Left ventricle myocardium inferior (tissue), 1 donor: ENCODE measurements at regions not wholly inside any gene's neighbourhood (a gene's known extent, or its start where the extent isn't known, plus 50 kb on each side); places are given as distances from the start of the nearest gene placed in this dataset.
A peak's percentile ranks its signal among the peaks of the same experiment; 100 is the strongest.

Source experiments
- DNase-seq: peaks from one replicate; pipeline ENCODE4 v3.0.0-alpha.2; 2020
- H3K27ac ChIP-seq: fragments of 200-600 bp; replicated peaks from 2 replicates; pipeline ENCODE4 v1.8.0; 2021
- H3K27me3 ChIP-seq: fragments of 200-600 bp; 2 replicates; pipeline ENCODE4 v1.8.0; 2021; ENCODE audit warnings: low read depth
- H3K36me3 ChIP-seq: fragments of 200-600 bp; 2 replicates; pipeline ENCODE4 v1.8.0; 2021
- H3K4me1 ChIP-seq: fragments of 200-600 bp; 2 replicates; pipeline ENCODE4 v1.8.0; 2021
- H3K4me3 ChIP-seq: fragments of 200-600 bp; 2 replicates; pipeline ENCODE4 v1.8.0; 2021; ENCODE audit warnings: mild to moderate bottlenecking, moderate library complexity
- H3K9me3 ChIP-seq: fragments of 200-600 bp; replicated peaks from 2 replicates; pipeline ENCODE4 v1.8.0; 2021
- intact Hi-C: fragments of 100-400 bp; cut with micrococcal nuclease; formaldehyde crosslinking; loops from one replicate; pipeline ENCODE4 v1.11.0; 2022
- TF ChIP-seq, protein P1 (sequence below): fragments of 200-600 bp; IDR thresholded peaks from 2 replicates; pipeline ENCODE4 v1.8.0; 2021; ENCODE audit warnings: antibody characterized with exemption, mild to moderate bottlenecking, borderline replicate concordance
- donor health status: DM: no; HTN: yes; CAD: no; lungs with severe emphysema.

DNA sequence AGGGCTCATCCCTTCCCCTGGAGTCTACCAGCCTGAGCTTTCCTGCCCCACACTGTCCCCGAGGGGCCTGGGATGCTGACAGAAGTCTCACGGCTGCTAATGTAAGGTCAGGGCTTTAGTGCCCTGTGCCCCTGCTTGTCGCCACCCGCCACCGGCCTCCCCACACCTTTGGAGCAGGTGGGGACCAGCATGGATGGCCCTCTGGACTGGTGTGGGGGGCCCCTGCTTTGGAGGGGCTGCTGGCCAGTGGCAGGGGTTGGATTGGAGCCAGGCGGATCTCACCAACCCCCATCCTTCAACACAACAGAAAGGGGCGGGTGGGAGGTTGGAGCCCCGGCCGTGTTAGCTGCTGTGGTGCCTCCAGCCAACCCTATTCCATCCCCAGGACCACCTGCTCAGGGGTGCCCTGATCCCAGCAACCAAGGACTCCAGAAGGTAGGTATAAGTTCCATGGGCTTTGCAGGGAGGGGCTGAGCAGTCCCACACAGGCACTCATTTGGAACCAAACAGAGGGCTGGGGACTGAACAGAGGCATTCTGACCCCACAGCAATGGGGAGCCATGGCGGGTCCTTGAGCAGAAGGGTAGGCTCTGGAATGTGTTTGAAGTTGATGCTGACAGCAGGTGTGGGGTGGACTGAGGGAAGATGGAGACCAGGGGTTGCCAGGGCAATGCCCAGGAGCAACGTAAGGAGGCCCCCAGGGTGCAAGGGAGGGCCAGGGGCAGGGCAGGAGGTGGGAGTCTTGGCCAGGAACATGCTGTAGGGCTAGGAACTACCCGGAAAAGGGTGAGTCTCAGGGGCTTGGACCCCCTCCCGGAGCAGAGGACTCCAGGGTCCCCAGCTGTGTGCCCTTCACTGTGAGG is 145.1 kb upstream of the C14orf180 start:
- Histone ChIP-seq H3K4me3 (no peak overlapping the region), H3K4me1 (peaks cover 19% of the 10 kb centered on the region), H3K9me3 (peaks cover 7% of the 10 kb centered on the region), H3K36me3 (no peaks in the 10 kb centered on the region), H3K27me3 (peaks cover 11% of the 10 kb centered on the region), H3K27ac (no peak overlapping the region)
- no peak for DNase-seq
- intact Hi-C loops: no loop called here
- TF ChIP-seq, protein P1, sequence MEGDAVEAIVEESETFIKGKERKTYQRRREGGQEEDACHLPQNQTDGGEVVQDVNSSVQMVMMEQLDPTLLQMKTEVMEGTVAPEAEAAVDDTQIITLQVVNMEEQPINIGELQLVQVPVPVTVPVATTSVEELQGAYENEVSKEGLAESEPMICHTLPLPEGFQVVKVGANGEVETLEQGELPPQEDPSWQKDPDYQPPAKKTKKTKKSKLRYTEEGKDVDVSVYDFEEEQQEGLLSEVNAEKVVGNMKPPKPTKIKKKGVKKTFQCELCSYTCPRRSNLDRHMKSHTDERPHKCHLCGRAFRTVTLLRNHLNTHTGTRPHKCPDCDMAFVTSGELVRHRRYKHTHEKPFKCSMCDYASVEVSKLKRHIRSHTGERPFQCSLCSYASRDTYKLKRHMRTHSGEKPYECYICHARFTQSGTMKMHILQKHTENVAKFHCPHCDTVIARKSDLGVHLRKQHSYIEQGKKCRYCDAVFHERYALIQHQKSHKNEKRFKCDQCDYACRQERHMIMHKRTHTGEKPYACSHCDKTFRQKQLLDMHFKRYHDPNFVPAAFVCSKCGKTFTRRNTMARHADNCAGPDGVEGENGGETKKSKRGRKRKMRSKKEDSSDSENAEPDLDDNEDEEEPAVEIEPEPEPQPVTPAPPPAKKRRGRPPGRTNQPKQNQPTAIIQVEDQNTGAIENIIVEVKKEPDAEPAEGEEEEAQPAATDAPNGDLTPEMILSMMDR: no peak

DNA sequence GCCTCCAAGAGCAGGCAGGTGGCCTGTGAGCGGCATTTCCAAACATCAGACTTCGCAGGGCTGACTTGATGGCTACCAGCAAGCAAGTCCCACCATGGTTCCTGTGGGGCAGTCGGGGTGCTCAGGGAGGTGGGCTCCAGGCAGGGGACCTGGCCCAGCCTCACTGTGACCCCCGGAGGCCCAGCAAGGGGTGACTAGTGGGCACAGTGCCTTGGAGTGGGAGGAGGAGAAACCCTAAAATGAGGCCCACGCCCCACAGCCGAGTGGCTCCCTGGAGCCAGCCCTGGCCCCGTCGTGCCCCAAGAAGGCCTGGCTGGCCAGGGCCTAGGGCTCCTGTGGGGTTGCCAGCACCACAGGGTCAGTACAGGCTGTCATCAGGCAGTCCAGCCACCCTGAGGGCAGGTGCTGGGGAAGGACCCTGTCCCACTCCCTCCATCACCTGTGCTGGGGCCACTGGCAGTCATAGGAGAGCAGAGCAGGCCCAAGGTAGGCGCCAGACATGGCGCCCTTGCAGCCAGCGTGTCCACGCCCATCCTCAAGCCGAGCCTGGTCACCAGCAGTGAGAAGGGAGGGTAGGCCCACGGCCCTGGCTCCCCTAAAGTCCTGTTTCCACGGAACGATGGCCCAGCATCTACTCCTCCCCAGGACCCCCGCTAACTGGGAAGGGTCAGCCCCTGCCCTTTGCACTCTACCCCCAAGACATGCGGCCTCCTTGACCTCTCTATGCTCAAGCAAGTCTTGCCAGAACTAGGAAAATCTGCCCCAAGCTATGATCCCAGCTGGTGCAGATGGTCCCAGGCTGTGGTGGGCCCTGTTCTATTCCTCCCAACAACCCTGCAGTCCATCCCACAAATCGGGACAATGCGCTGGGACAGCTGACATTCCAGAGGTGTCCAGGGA is 144.2 kb upstream of the C14orf180 start:
- peak overlapping the region; percentile 60 for H3K4me3 ChIP-seq
- no peaks in the 10 kb centered on the region for H3K36me3 ChIP-seq
- H3K27me3 ChIP-seq: peaks cover 8% of the 10 kb centered on the region
- peaks cover 15% of the 10 kb centered on the region for H3K9me3 ChIP-seq
- peaks cover 19% of the 10 kb centered on the region for H3K4me1 ChIP-seq
- H3K27ac ChIP-seq: peak overlapping the region; percentile 71
- intact Hi-C loops: no loop called here
- DNase-seq: no peak
- TF ChIP-seq, protein P1: no peak

DNA sequence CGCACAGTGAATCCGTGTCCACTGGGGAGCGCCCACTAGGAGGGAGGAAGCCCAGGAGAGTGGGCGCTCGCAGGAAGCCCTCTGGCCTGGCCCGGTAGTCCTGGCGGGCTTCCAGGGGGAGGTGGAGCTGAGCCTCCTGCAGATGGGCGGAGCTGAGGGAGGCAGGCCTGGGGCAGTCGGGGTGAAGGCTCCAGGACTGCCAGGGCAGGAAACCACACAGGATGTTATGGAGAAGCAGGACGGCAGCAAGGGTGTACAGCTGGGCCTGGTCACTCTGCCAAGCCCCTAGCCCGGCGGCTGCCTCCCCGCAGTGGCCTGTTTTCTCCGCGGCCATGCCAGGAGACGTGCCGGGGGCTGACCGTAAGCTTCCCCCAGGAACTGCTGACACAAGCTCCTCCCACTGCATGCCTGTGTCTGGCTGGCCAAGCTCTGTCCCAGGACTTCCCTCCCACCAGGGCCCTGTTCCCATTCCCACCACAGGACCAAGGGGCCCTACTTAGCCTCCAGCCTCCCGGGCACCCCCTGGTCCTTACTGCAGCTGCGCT is 143.4 kb upstream of the C14orf180 start:
- Histone ChIP-seq H3K4me1 (peaks cover 19% of the 10 kb centered on the region), H3K27ac (peak overlapping the region; percentile 71), H3K36me3 (no peaks in the 10 kb centered on the region), H3K27me3 (peaks cover 8% of the 10 kb centered on the region), H3K9me3 (peaks cover 15% of the 10 kb centered on the region), H3K4me3 (peak overlapping the region; percentile 60)
- intact Hi-C loops: no loop called here
- TF ChIP-seq, protein P1: peak; percentile 6
- DNase-seq: peak; percentile 78

DNA sequence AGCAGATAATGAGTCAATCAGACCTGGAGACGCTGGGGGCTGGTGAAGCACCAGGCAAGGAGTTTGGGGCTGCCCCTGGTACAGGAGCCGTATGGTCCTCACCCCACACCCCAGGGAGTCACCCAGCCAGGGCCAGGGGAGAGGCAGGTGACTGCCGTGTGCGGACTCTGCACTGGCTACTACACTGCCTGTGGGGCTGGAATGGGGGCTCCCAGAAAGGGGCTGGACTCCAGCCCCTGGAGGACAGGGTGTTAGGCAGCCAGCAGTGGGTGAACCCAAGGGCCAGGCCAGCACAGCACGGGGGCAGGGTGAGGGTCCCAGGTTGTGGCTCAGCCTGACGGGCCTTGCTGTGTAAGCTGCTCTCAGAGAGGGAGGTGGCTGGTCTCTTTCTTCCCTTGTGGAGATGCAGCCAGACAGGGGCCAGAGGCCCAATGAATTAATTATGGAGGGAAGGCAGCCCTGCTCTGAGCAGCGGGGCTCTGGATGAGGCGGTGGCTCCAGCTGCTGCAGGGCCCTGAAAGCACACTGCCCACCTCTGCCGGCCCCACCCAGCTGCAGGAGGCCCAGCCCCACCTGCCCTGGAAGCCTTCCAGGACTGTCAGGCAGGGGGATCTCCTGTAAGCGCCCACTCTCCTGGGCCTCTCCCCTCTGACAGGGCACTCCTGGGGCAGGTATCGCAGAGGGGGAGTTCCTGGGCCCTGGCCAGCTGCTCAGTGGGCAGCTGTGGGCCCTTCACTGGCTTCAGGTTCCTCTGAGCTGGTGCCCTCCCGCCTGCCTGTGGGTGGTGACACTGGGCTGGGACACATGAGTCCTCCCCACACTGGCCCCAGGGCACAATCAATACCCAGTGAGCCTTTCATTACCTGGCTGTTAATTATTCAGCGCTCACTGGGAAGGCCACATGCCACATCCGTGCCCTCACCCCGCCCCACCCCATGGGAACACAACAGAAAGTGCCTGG is 142.5 kb upstream of the C14orf180 start:
- Histone ChIP-seq H3K9me3 (peaks cover 15% of the 10 kb centered on the region), H3K27ac (peak overlapping the region; percentile 71), H3K36me3 (no peaks in the 10 kb centered on the region), H3K4me1 (peaks cover 19% of the 10 kb centered on the region), H3K27me3 (peaks cover 1% of the 10 kb centered on the region), H3K4me3 (peak overlapping the region; percentile 60)
- peak; percentile 9 for DNase-seq
- TF ChIP-seq, protein P1: no peak
- intact Hi-C loops: no loop called here

DNA sequence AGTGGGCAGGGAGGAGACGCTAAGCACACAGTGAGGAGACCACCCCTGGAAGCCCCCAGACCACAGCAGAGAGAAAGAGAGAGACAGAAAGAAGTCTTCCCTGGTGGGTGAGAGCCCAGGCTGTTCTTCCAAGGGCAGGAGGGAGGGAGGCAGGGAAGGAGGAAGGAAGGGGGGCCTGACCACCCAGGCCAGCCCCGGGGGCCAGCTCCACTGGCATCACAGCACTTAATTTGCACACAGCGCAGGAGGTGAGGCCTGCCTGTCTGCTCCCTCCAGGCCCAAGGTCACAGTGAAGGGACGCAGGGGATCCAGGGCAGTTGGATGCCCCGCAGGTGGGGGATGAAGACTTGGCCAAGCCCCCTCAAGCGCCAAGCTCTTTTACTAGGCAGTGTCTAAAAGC is 141.9 kb upstream of the C14orf180 start:
- H3K36me3 ChIP-seq: no peaks in the 10 kb centered on the region

More for the DNA sequence above, 141.9 kb upstream of the C14orf180 start:
- Histone ChIP-seq H3K27me3 (no peaks in the 10 kb centered on the region), H3K4me1 (peaks cover 19% of the 10 kb centered on the region), H3K27ac (no peak overlapping the region), H3K4me3 (no peak overlapping the region), H3K9me3 (peaks cover 15% of the 10 kb centered on the region)
- intact Hi-C loops: no loop called here
- TF ChIP-seq, protein P1: no peak
- DNase-seq: no peak
